ENCODE measurements at regions not wholly inside any gene's neighbourhood (a gene's known extent, or its start where the extent isn't known, plus 50 kb on each side); places are given as distances from the start of the nearest gene placed in this dataset.

DNA sequence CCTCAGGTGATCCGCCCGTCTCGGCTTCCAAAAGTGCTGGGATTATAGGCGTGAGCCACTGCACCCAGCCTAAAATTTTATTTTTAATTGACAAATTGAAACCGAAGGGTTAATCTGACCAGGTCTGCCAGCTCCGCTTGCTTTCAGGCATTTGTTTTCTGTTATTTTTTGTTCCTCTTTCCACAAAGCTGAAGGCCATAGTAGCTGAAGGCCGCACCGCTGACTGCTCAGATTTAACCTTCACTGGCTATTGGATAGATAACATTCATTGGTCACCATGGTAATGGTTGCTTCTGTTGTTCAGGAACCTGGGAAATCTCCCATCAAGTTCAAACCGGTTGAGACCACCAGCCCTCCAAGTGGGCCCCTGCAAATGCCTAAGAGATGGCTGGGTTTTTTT lies 124.5 kb upstream of the USP29 start:
- H3K36me3 ChIP-seq (replicated peaks in 1 of 2; ENCODE audit: insufficient read depth in 1 of 2, low read depth in 2 of 2) = no peaks in the 10 kb centered on the region
- H3K27ac ChIP-seq = no peak overlapping the region
- no peaks in the 10 kb centered on the region for H3K27me3 ChIP-seq
- intact Hi-C loops (cut with DNase I) = no loop called here
- ATAC-seq (no peak), DNase-seq (no peak)
- TF ChIP-seq POLR2A (IDR thresholded peaks at IDR 0.05) = no peak
- TF ChIP-seq, protein P1, sequence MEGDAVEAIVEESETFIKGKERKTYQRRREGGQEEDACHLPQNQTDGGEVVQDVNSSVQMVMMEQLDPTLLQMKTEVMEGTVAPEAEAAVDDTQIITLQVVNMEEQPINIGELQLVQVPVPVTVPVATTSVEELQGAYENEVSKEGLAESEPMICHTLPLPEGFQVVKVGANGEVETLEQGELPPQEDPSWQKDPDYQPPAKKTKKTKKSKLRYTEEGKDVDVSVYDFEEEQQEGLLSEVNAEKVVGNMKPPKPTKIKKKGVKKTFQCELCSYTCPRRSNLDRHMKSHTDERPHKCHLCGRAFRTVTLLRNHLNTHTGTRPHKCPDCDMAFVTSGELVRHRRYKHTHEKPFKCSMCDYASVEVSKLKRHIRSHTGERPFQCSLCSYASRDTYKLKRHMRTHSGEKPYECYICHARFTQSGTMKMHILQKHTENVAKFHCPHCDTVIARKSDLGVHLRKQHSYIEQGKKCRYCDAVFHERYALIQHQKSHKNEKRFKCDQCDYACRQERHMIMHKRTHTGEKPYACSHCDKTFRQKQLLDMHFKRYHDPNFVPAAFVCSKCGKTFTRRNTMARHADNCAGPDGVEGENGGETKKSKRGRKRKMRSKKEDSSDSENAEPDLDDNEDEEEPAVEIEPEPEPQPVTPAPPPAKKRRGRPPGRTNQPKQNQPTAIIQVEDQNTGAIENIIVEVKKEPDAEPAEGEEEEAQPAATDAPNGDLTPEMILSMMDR (IDR thresholded peaks at IDR 0.05) = no peak
- WGBS, 2 donors = 24 to 39% methylated on average over 6 to 9 of the region's 9 CpGs
- H3K4me3 ChIP-seq = no peak overlapping the region
- no peaks in the 10 kb centered on the region for H3K4me1 ChIP-seq
- H3K9me3 ChIP-seq = peaks cover 0 to 5% (median 0%) of the 10 kb centered on the region in 3 donors

DNA sequence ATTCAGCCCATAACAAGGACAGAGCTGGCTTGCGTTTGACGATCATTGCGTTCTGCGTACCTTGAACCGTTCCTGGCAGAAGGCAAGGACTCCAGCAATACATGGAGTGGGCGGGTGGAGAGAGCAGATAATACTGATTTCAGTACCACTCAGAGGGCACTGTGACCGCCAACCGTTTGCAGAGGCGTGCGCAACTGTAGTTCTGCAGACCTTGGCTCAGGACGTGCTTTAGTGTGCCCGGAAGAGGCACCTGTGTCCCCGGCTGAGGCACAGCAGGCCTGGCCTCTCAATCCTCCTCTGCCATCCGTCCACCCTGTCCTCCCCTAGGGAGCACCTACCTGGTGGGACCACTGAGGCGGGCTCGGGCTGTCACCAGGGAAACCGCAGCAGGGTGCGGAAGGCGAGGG lies 117.6 kb upstream of the USP29 start:
- H3K27me3 ChIP-seq = no peaks in the 10 kb centered on the region
- no peak overlapping the region for H3K27ac ChIP-seq
- TF ChIP-seq POLR2A (IDR thresholded peaks at IDR 0.05) = no peak
- TF ChIP-seq, protein P1 (IDR thresholded peaks at IDR 0.05) = no peak
- H3K9me3 ChIP-seq = no peaks in the 10 kb centered on the region
- WGBS, 2 donors = 67 to 74% methylated on average over 18 to 19 of the region's 19 CpGs
- intact Hi-C loops (cut with DNase I) = no loop called here
- no peak for DNase-seq
- no peaks in the 10 kb centered on the region for H3K36me3 ChIP-seq (replicated peaks in 1 of 2; ENCODE audit: insufficient read depth in 1 of 2, low read depth in 2 of 2)
- H3K4me3 ChIP-seq = no peak overlapping the region
- no peak for ATAC-seq
- no peaks in the 10 kb centered on the region for H3K4me1 ChIP-seq

DNA sequence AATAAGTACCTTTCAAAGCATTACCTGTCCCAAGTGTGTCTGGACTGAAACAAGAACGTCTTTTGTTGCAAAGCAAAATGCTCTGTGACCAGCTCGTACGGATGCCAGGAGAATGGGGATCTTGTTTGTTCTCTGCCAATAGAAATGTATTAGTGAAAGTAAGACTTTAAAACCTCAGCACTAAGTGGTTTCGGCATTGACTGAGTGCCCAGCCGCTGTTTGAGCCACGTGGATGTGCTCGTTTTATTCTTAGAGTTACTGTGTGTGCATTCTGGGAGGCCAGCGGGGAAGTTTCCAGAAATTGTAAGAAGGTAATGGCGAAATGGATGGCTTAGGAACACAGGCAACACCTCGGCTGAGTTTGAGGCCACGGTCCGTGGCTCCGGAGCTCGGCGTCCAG lies 117.1 kb upstream of the USP29 start:
- H3K4me3 ChIP-seq = no peak overlapping the region
- H3K27me3 ChIP-seq = no peaks in the 10 kb centered on the region
- intact Hi-C loops (cut with DNase I) = no loop called here
- no peaks in the 10 kb centered on the region for H3K36me3 ChIP-seq (replicated peaks in 1 of 2; ENCODE audit: insufficient read depth in 1 of 2, low read depth in 2 of 2)
- no peaks in the 10 kb centered on the region for H3K4me1 ChIP-seq
- H3K27ac ChIP-seq = no peak overlapping the region
- DNase-seq = no peak
- 54 to 59% methylated on average over 15 of the region's 15 CpGs for WGBS, 2 donors
- H3K9me3 ChIP-seq = no peaks in the 10 kb centered on the region
- ATAC-seq = no peak
- TF ChIP-seq, protein P1 (IDR thresholded peaks at IDR 0.05) = no peak
- TF ChIP-seq POLR2A (IDR thresholded peaks at IDR 0.05) = no peak

DNA sequence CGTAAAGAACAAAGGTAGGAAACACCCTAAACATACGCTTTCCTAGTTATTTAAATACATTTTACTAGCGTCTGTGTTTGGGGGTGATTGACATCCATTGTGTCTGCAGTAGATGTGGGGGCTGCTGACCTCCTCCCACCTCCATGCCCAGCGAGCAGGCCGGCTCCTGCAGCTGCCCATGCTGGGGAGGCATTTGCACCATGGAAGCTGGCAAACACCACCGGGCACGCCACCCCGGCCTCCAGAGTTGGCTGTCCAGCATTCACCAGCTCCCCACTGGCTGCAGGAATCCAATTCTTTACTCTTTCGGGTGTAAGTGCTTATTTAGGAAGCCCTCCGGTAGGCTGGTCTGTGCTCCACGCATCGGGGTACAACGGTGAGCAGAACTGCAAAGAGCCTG lies 115.4 kb upstream of the USP29 start:
- DNase-seq (no peak), ATAC-seq (no peak)
- no peak overlapping the region for H3K4me3 ChIP-seq
- H3K9me3 ChIP-seq = no peaks in the 10 kb centered on the region
- no peaks in the 10 kb centered on the region for H3K36me3 ChIP-seq (replicated peaks in 1 of 2; ENCODE audit: insufficient read depth in 1 of 2, low read depth in 2 of 2)
- H3K4me1 ChIP-seq = no peaks in the 10 kb centered on the region
- H3K27ac ChIP-seq = no peak overlapping the region
- 78 to 86% methylated on average over 13 of the region's 13 CpGs for WGBS, 2 donors
- TF ChIP-seq, protein P1 (IDR thresholded peaks at IDR 0.05) = no peak
- TF ChIP-seq POLR2A (IDR thresholded peaks at IDR 0.05) = no peak
- intact Hi-C loops (cut with DNase I) = no loop called here
- no peaks in the 10 kb centered on the region for H3K27me3 ChIP-seq

DNA sequence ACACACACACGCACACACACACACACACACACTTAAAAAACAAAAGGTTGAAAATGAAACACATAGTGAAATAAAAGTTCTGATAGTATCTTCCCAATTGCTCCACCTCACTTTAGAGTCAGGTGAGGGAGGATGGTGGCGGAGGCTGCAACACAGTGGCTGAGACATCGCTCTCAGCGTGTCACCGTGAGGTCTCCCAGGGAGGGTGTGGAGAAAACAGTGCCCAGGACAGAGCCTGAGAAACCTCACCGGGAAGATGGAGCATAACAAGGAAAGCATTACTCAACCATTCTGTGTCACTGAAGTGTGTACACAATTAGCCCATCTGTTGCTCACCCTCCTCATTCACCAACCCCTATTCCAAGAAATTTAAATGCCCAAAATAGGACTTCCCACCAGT lies 111.4 kb upstream of the USP29 start:
- Histone ChIP-seq H3K36me3 (replicated peaks in 1 of 2; ENCODE audit: insufficient read depth in 1 of 2, low read depth in 2 of 2) (no peaks in the 10 kb centered on the region), H3K4me1 (no peaks in the 10 kb centered on the region), H3K9me3 (no peaks in the 10 kb centered on the region), H3K4me3 (no peak overlapping the region), H3K27me3 (no peaks in the 10 kb centered on the region), H3K27ac (no peak overlapping the region)
- TF ChIP-seq, protein P1 (IDR thresholded peaks at IDR 0.05) = no peak
- no peak for TF ChIP-seq POLR2A (IDR thresholded peaks at IDR 0.05)
- ATAC-seq (no peak), DNase-seq (no peak)
- intact Hi-C loops (cut with DNase I) = no loop called here
- WGBS, 2 donors = 60 to 69% methylated on average over 6 of the region's 6 CpGs

Data from body of pancreas (tissue), 4 donors.